ENCODE measurements at regions not wholly inside any gene's neighbourhood (a gene's known extent, or its start where the extent isn't known, plus 50 kb on each side); places are given as distances from the start of the nearest gene placed in this dataset.
A peak's percentile ranks its signal among the peaks of the same experiment; 100 is the strongest.

DNA sequence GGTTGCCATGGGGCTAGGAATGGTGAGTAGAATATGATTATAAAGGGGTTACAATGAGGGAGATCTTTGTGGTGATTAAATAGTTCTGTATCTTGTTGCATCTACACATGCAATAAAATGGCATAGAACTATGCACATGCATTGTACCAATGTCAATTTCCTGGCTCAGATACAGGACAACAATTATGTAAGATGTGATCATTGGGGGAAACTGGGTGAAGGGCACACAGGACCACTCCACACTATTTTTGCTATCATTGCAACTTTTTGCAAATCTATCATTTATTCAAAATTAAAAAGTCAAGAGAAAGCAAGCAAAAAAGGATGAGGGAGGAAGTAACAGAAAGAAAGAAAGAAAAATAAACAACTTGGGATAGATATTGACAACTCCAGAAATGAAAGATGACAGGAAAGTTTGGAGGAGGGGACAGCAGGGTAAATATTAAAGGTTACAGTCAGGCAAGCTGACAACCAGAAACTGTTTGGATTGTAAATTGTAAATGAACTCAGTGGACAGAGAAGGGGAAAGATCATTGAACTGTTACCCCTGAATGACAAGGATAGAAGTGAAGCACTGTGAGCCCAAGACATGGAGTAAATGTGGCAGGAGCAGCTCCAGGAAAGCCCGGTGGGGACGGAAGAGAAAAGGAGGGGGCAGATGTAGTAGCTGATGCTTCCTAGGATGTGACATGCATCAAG is 499.6 kb upstream of the JARID2 start:
- WGBS (ENCODE audit: low lambda C conversion rate), result 34% methylated on average over 2 of the region's 2 CpGs
- Histone ChIP-seq H3K4me2 (ENCODE audit: low read depth, low read length) (no peak overlapping the region), H3K9me3 (ENCODE audit: low read length) (no peaks in the 10 kb centered on the region), H3K4me1 (ENCODE audit: insufficient read depth, low read length) (0 out of 2 replicates have a peak, but pooled peaks cover 9% of the 10 kb centered on the region), H4K20me1 (ENCODE audit: insufficient read depth, low read length) (no peaks in the 10 kb centered on the region), H3K79me2 (ENCODE audit: insufficient read depth, low read length) (no peaks in the 10 kb centered on the region), H2AFZ (ENCODE audit: low read length) (no peak overlapping the region), H3K27me3 (ENCODE audit: control insufficient read depth in 1 of 2, insufficient read depth in 2 of 2, low read length in 2 of 2) (no peaks in the 10 kb centered on the region), H3K4me3 (replicated peaks in 1 of 3; ENCODE audit: insufficient read depth in 1 of 3, low read depth in 2 of 3, low read length in 3 of 3) (no peak overlapping the region), H3K36me3 (replicated peaks in 1 of 2; ENCODE audit: control insufficient read depth in 1 of 2, insufficient read depth in 2 of 2, low read length in 2 of 2) (no peaks in the 10 kb centered on the region), H3K27ac (ENCODE audit: extremely low read length, insufficient read depth, low read length) (no peak overlapping the region), H3K9ac (ENCODE audit: insufficient read depth, low read depth, low read length) (no peak overlapping the region)
- no TSS peak for BruUV-seq (replicated peaks)
- DNase-seq (ENCODE audit: low spot score) (no peak), FAIRE-seq (no peak), ATAC-seq (no peak)
- TF ChIP-seq TBX2 (CRISPR knock-in tag; IDR thresholded peaks at IDR 0.05; ENCODE audit: borderline replicate concordance), result no peak
- TF ChIP-seq ZNF713 (CRISPR knock-in tag; IDR thresholded peaks at IDR 0.05), result no peak
- no peak for TF ChIP-seq SATB2 (CRISPR knock-in tag; IDR thresholded peaks at IDR 0.05)
- TF ChIP-seq ZBTB1 (CRISPR knock-in tag; IDR thresholded peaks at IDR 0.05; ENCODE audit: borderline replicate concordance), result no peak
- TF ChIP-seq MAFK (conservative IDR thresholded peaks at IDR 0.05 in 1 of 2, IDR thresholded peaks at IDR 0.05 in 1 of 2; ENCODE audit: low read length in 2 of 2), result peak; percentile 24 to 31; a peak in 2 of 4 replicates
- TF ChIP-seq ZNF547 (CRISPR knock-in tag; IDR thresholded peaks at IDR 0.05), result no peak
- TF ChIP-seq CHCHD3 (CRISPR knock-in tag; IDR thresholded peaks at IDR 0.05), result no peak
- TF ChIP-seq XRCC5 (optimal IDR thresholded peaks at IDR 0.05; ENCODE audit: low read length), result no peak
- TF ChIP-seq MLLT10 (CRISPR knock-in tag; IDR thresholded peaks at IDR 0.05), result no peak
- TF ChIP-seq, protein P1, sequence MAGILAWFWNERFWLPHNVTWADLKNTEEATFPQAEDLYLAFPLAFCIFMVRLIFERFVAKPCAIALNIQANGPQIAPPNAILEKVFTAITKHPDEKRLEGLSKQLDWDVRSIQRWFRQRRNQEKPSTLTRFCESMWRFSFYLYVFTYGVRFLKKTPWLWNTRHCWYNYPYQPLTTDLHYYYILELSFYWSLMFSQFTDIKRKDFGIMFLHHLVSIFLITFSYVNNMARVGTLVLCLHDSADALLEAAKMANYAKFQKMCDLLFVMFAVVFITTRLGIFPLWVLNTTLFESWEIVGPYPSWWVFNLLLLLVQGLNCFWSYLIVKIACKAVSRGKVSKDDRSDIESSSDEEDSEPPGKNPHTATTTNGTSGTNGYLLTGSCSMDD (CRISPR knock-in tag; IDR thresholded peaks at IDR 0.05), result no peak
- no peak for TF ChIP-seq STAG1 (CRISPR knock-in tag; IDR thresholded peaks at IDR 0.05)
- TF ChIP-seq HNRNPL (IDR thresholded peaks at IDR 0.05; ENCODE audit: low read depth, low read length), result no peak
- TF ChIP-seq, protein P2, sequence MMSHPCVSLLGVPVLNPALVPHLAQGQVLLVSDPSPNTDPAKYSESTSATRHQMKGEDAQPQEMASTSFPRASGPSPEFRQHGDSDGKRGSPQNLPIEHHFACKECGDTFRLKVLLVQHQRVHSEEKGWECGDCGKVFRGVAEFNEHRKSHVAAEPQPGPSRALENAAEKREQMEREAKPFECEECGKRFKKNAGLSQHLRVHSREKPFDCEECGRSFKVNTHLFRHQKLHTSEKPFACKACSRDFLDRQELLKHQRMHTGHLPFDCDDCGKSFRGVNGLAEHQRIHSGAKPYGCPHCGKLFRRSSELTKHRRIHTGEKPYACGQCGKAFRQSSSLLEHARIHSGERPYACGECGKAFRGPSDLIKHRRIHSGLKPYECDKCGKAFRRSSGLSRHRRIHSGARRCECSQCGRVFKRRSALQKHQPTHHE (CRISPR knock-in tag; IDR thresholded peaks at IDR 0.05; ENCODE audit: borderline replicate concordance), result no peak
- TF ChIP-seq NR2F2 (IDR thresholded peaks at IDR 0.05; ENCODE audit: borderline replicate concordance, low read depth), result 0 out of 2 replicates have a peak, but pooled peaks have one; percentile 31
- no peak for TF ChIP-seq ZNF446 (CRISPR knock-in tag; IDR thresholded peaks at IDR 0.05)
- TF ChIP-seq TAF15 (IDR thresholded peaks at IDR 0.05; ENCODE audit: low read depth, low read length, poor library complexity, severe bottlenecking), result no peak
- TF ChIP-seq, protein P3, sequence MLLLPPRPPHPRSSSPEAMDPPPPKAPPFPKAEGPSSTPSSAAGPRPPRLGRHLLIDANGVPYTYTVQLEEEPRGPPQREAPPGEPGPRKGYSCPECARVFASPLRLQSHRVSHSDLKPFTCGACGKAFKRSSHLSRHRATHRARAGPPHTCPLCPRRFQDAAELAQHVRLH (CRISPR knock-in tag; IDR thresholded peaks at IDR 0.05; ENCODE audit: borderline replicate concordance, low read depth), result no peak
- TF ChIP-seq, protein P4, sequence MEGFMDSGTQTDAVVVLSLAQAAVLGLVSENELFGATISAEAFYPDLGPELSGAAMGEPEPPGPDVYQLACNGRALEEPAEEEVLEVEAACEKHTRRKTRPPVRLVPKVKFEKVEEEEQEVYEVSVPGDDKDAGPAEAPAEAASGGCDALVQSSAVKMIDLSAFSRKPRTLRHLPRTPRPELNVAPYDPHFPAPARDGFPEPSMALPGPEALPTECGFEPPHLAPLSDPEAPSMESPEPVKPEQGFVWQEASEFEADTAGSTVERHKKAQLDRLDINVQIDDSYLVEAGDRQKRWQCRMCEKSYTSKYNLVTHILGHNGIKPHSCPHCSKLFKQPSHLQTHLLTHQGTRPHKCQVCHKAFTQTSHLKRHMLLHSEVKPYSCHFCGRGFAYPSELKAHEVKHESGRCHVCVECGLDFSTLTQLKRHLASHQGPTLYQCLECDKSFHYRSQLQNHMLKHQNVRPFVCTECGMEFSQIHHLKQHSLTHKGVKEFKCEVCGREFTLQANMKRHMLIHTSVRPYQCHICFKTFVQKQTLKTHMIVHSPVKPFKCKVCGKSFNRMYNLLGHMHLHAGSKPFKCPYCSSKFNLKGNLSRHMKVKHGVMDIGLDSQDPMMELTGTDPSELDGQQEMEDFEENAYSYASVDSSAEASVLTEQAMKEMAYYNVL (CRISPR knock-in tag; IDR thresholded peaks at IDR 0.05; ENCODE audit: borderline replicate concordance), result peak; percentile 50; the same call in 1 of the 2 replicates
- TF ChIP-seq ZNF12 (CRISPR knock-in tag; IDR thresholded peaks at IDR 0.05), result no peak
- CTCF ChIA-PET (ENCODE audit: low intra/inter-chr PET ratio, low total read pairs), result no interaction called here
- intact Hi-C loops (cut with micrococcal nuclease; ENCODE audit: unreplicated experiment) (no loop called here), in situ Hi-C loops (cut with HindIII; ENCODE audit: extremely low pct_ligation_motif_present, low pct_unique_long_range_greater_than_20kb) (no loop called here)
- POLR2A ChIA-PET, result no interaction called here

All from HepG2 (cell line).